SK-N-SH (cell line): ENCODE measurements at regions not wholly inside any gene's neighbourhood (a gene's known extent, or its start where the extent isn't known, plus 50 kb on each side); places are given as distances from the start of the nearest gene placed in this dataset.

Experiments
- CTCF ChIA-PET: fragments of 300-600, 350-600 bp; formaldehyde crosslinking; extraction: SDS; loops from one replicate; lab custom pipeline; 2021; lab: Yijun Ruan, JAX
- POLR2A ChIA-PET: fragments of 350-600 bp; sonication (Branson Sonifier 250); formaldehyde crosslinking; extraction: SDS; loops from one replicate; lab custom pipeline; 2020; ENCODE audit warnings: antibody characterized with exemption, inconsistent platforms; lab: Yijun Ruan, JAX
- DNase-seq: peaks from one replicate; pipeline ENCODE4 v3.0.0; 2012
- H2AFZ ChIP-seq: fragments of 200-600 bp; sonication (generic); 2 replicates; pipeline ENCODE4 v1.8.1; 2016; ENCODE audit warnings: antibody characterized with exemption, mild to moderate bottlenecking, low read depth
- H3F3A ChIP-seq: fragments of 200-600 bp; sonication (generic); replicated peaks from 2 replicates; pipeline ENCODE3; 2016; ENCODE audit warnings: antibody characterized with exemption, mild to moderate bottlenecking; ENCODE audit not compliant: insufficient read depth
- H3K27ac ChIP-seq, 2 experiments: fragments of 200-500 bp in 1 of 2; fragments of 200-600 bp in 1 of 2; sonication (Bioruptor generic) in 1 of 2; sonication (generic), shearing (Covaris generic) in 1 of 2; 2 replicates each; pipeline versions ENCODE4 v1.5.1 to v1.6.1; 2014 to 2016; ENCODE audit warnings: low read depth in 2 of 2, inconsistent platforms in 1 of 2, low read length in 1 of 2, mild to moderate bottlenecking in 1 of 2, mixed read lengths in 1 of 2
- H3K27me3 ChIP-seq: fragments of 200-600 bp; sonication (generic), shearing (Covaris generic); 2 replicates; pipeline ENCODE4 v1.6.1; 2016; ENCODE audit warnings: mixed run types; ENCODE audit not compliant: insufficient read depth
- H3K36me3 ChIP-seq, 2 experiments: fragments of 200-500 bp in 1 of 2; fragments of 200-600 bp in 1 of 2; sonication (Bioruptor generic) in 1 of 2; sonication (generic) in 1 of 2; replicated peaks in 1 of 2; 2 replicates each; pipeline versions ENCODE3 to v1.5.1; 2014 to 2016; ENCODE audit warnings: low read length in 1 of 2, mild to moderate bottlenecking in 1 of 2; ENCODE audit not compliant: insufficient read depth in 2 of 2, control insufficient read depth in 1 of 2
- H3K4me1 ChIP-seq, 2 experiments: fragments of 200-500 bp in 1 of 2; fragments of 200-600 bp in 1 of 2; sonication (Bioruptor generic) in 1 of 2; sonication (generic), shearing (Covaris generic) in 1 of 2; 2 replicates each; pipeline versions ENCODE4 v1.5.1 to v1.6.1; 2014 to 2016; ENCODE audit warnings: low read depth in 1 of 2, low read length in 1 of 2, mixed run types in 1 of 2; ENCODE audit not compliant: insufficient read depth in 2 of 2, control insufficient read depth in 1 of 2
- H3K4me2 ChIP-seq: fragments of 200-600 bp; sonication (generic), shearing (Covaris generic); 2 replicates; pipeline ENCODE4 v1.6.1; 2017; ENCODE audit warnings: mixed run types
- H3K4me3 ChIP-seq, 2 experiments: fragments of 200-500 bp in 1 of 2; fragments of 200-600 bp in 1 of 2; sonication (Bioruptor generic) in 1 of 2; sonication (generic), shearing (Covaris generic) in 1 of 2; 2 replicates each; pipeline versions ENCODE4 v1.5.1 to v1.8.1; 2014 to 2016; ENCODE audit warnings: low read depth in 2 of 2, inconsistent platforms in 1 of 2, low read length in 1 of 2, mild to moderate bottlenecking in 1 of 2, mixed read lengths in 1 of 2, moderate library complexity in 1 of 2
- H3K79me2 ChIP-seq: fragments of 200-600 bp; sonication (generic); 2 replicates; pipeline ENCODE4 v1.8.1; 2017; ENCODE audit warnings: mild to moderate bottlenecking; ENCODE audit not compliant: insufficient read depth
- H3K9ac ChIP-seq: fragments of 200-600 bp; sonication (generic); 2 replicates; pipeline ENCODE4 v1.6.1; 2017; ENCODE audit warnings: mixed run types
- H3K9me2 ChIP-seq: fragments of 200-600 bp; sonication (generic); 2 replicates; pipeline ENCODE4 v1.6.1; 2017; ENCODE audit warnings: mixed run types
- H3K9me3 ChIP-seq: fragments of 200-600 bp; sonication (generic); 2 replicates; pipeline ENCODE4 v1.6.1; 2017; ENCODE audit warnings: mixed run types, mild to moderate bottlenecking, moderate library complexity
- H4K20me1 ChIP-seq: fragments of 200-600 bp; sonication (generic); 2 replicates; pipeline ENCODE4 v1.6.1; 2017; ENCODE audit warnings: mild to moderate bottlenecking, mixed run types; ENCODE audit not compliant: insufficient read depth
- CHD2 ChIP-seq: fragments of 150-350 bp; IDR thresholded peaks from 2 replicates; pipeline ENCODE4 v1.6.1; 2018; ENCODE audit warnings: low read length; ENCODE audit not compliant: partially characterized antibody
- ELF1 ChIP-seq: IDR thresholded peaks from 2 replicates; pipeline ENCODE4 v1.4.0; 2012
- EP300 ChIP-seq, 2 experiments: IDR thresholded peaks; 2 replicates each; pipeline versions ENCODE4 v1.4.0 to v1.6.1; 2012; ENCODE audit warnings: borderline replicate concordance in 1 of 2, low read depth in 1 of 2, low read length in 1 of 2
- EZH2phosphoT487 ChIP-seq: fragments of 200-600 bp; sonication (generic); IDR thresholded peaks from 2 replicates; pipeline ENCODE4 v1.6.1; 2017; ENCODE audit warnings: low read depth, mixed run types, mild to moderate bottlenecking, antibody characterized with exemption, moderate library complexity, borderline replicate concordance
- FOXJ3 ChIP-seq: sonication (generic); formaldehyde crosslinking; IDR thresholded peaks from 2 replicates; pipeline ENCODE4 v1.5.1; 2020; ENCODE audit warnings: mild to moderate bottlenecking, missing genetic modification reagents
- JUND ChIP-seq: IDR thresholded peaks from 2 replicates; pipeline ENCODE4 v1.4.0; 2012
- MEF2A ChIP-seq: IDR thresholded peaks from 2 replicates; pipeline ENCODE4 v1.4.0; 2012; ENCODE audit warnings: low read depth, borderline replicate concordance
- NFIC ChIP-seq: IDR thresholded peaks from 2 replicates; pipeline ENCODE4 v1.4.0; 2012; ENCODE audit warnings: borderline replicate concordance
- POLR2AphosphoS5 ChIP-seq: IDR thresholded peaks from 2 replicates; pipeline ENCODE4 v1.6.1; 2012; ENCODE audit warnings: low read depth, low read length
- RAD21 ChIP-seq: IDR thresholded peaks from 2 replicates; pipeline ENCODE4 v1.6.1; 2012; ENCODE audit warnings: mild to moderate bottlenecking, low read length
- REST ChIP-seq: IDR thresholded peaks from 2 replicates; pipeline ENCODE4 v1.6.1; 2012; ENCODE audit warnings: mild to moderate bottlenecking, low read depth, low read length, moderate library complexity
- RFX5 ChIP-seq: IDR thresholded peaks from 2 replicates; pipeline ENCODE4 v1.6.1; 2012; ENCODE audit warnings: mild to moderate bottlenecking, improper control_type of control experiment, low read length
- RXRA ChIP-seq: IDR thresholded peaks from 2 replicates; pipeline ENCODE4 v1.4.0; 2012; ENCODE audit warnings: low read depth, mild to moderate bottlenecking, borderline replicate concordance
- TCF12 ChIP-seq: IDR thresholded peaks from 2 replicates; pipeline ENCODE4 v1.4.0; 2012
- TEAD4 ChIP-seq: IDR thresholded peaks from 2 replicates; pipeline ENCODE4 v1.4.0; 2012; ENCODE audit warnings: mild to moderate bottlenecking, borderline replicate concordance; ENCODE audit not compliant: insufficient read depth
- YY1 ChIP-seq: IDR thresholded peaks from 2 replicates; pipeline ENCODE4 v1.4.0; 2012; ENCODE audit warnings: low read depth, mild to moderate bottlenecking
- ZBTB33 ChIP-seq: IDR thresholded peaks from 2 replicates; pipeline ENCODE4 v1.4.0; 2012; ENCODE audit warnings: low read depth, borderline replicate concordance
- WGBS: methylation state at CpG from one replicate; pipeline ENCODE4 v1.1.6; 2017; ENCODE audit warnings: low lambda C conversion rate; 5-methylcytosine and 5-hydroxymethylcytosine counted together

- WGBS, result 59% methylated on average over 2 of the region's 2 CpGs
Measured at GRCh38 chr3:150172356-150172755, 201.7 kb upstream of the PFN2 start.

GRCh38 chr3:150170852-150171520 is 200.3 kb upstream of the PFN2 start:
- Histone ChIP-seq H2AFZ (no peak overlapping the region), H3K79me2 (no peaks in the 10 kb centered on the region), H3K36me3 (no peaks in the 10 kb centered on the region), H3K27me3 (no peaks in the 10 kb centered on the region), H3K4me1 (peaks cover 0 to 5% of the 10 kb centered on the region in 2 experiments; a peak in 2 of 4 replicates), H3K4me3 (no peak overlapping the region), H3K9me3 (no peaks in the 10 kb centered on the region), H3K9ac (no peak overlapping the region), H3F3A (no peaks in the 10 kb centered on the region), H3K9me2 (no peaks in the 10 kb centered on the region), H3K27ac (no peak overlapping the region), H3K4me2 (no peak overlapping the region), H4K20me1 (no peaks in the 10 kb centered on the region)
- no peak for DNase-seq
- ChIA-PET CTCF (interaction anchor here (0.8 kb wide), 1 partner anchor 12 kb away, joined by 3 read pairs; no protein-coding TSS in a partner anchor), POLR2A (no interaction called here)
- 73% methylated on average over 5 of the region's 6 CpGs for WGBS
- TF ChIP-seq EP300 (IDR thresholded peaks at IDR 0.05; ENCODE audit: borderline replicate concordance in 1 of 2, low read depth in 1 of 2, low read length in 1 of 2), result no peak
- TF ChIP-seq NFIC, result no peak
- TF ChIP-seq POLR2AphosphoS5, result no peak
- no peak for TF ChIP-seq RFX5
- no peak for TF ChIP-seq CHD2
- no peak for TF ChIP-seq ELF1
- no peak for TF ChIP-seq MEF2A
- TF ChIP-seq JUND, result no peak
- no peak for TF ChIP-seq RAD21
- no peak for TF ChIP-seq TEAD4
- no peak for TF ChIP-seq ZBTB33
- TF ChIP-seq RXRA, result no peak
- TF ChIP-seq YY1, result no peak
- TF ChIP-seq EZH2phosphoT487, result no peak
- TF ChIP-seq TCF12, result no peak

More at GRCh38 chr3:150172356-150172755, 201.7 kb upstream of the PFN2 start:
- TF ChIP-seq REST, result no peak
- no peak for TF ChIP-seq EP300 (IDR thresholded peaks at IDR 0.05; ENCODE audit: borderline replicate concordance in 1 of 2, low read depth in 1 of 2, low read length in 1 of 2)
- TF ChIP-seq TEAD4, result no peak
- no peak for TF ChIP-seq RAD21
- no peak for TF ChIP-seq FOXJ3 (CRISPR knock-in tag)
- no peak for TF ChIP-seq NFIC
- Histone ChIP-seq H2AFZ (no peak overlapping the region), H3K36me3 (no peaks in the 10 kb centered on the region), H3K9me3 (no peaks in the 10 kb centered on the region), H3K27ac (no peak overlapping the region), H3K79me2 (no peaks in the 10 kb centered on the region), H3K9me2 (no peaks in the 10 kb centered on the region), H3K9ac (no peak overlapping the region), H3K4me2 (no peak overlapping the region), H3F3A (no peaks in the 10 kb centered on the region), H3K27me3 (no peaks in the 10 kb centered on the region), H4K20me1 (no peaks in the 10 kb centered on the region), H3K4me1 (peaks cover 0 to 5% of the 10 kb centered on the region in 2 experiments; a peak in 2 of 4 replicates), H3K4me3 (no peak overlapping the region)
- DNase-seq, result no peak
- ChIA-PET POLR2A (no interaction called here), CTCF (interaction anchor here (1.3 kb wide), 1 partner anchor 201 kb away, joined by 4 read pairs; no protein-coding TSS in a partner anchor)
